Ishikawa (cell line): ENCODE measurements at regions not wholly inside any gene's neighbourhood (a gene's known extent, or its start where the extent isn't known, plus 50 kb on each side); places are given as distances from the start of the nearest gene placed in this dataset.

Experiments
- CEBPB ChIP-seq: IDR thresholded peaks from 2 replicates; pipeline ENCODE4 v1.6.1; 2012
- CREB1 ChIP-seq: IDR thresholded peaks from 2 replicates; pipeline ENCODE4 v1.6.1; 2012; ENCODE audit warnings: low read depth
- EGR1 ChIP-seq: IDR thresholded peaks from 2 replicates; pipeline ENCODE4 v1.6.1; 2012
- EP300 ChIP-seq: IDR thresholded peaks from 2 replicates; pipeline ENCODE4 v1.6.1; 2012; ENCODE audit warnings: borderline replicate concordance
- FOXM1 ChIP-seq: IDR thresholded peaks from 2 replicates; pipeline ENCODE4 v1.6.1; 2012; ENCODE audit warnings: low read depth, borderline replicate concordance
- MAX ChIP-seq: IDR thresholded peaks from 2 replicates; pipeline ENCODE4 v1.6.1; 2012
- NFIC ChIP-seq: IDR thresholded peaks from 2 replicates; pipeline ENCODE4 v1.6.1; 2012
- RAD21 ChIP-seq: IDR thresholded peaks from 2 replicates; pipeline ENCODE4 v1.6.1; 2012; ENCODE audit warnings: low read depth
- REST ChIP-seq: IDR thresholded peaks from 2 replicates; pipeline ENCODE4 v1.6.1; 2012; ENCODE audit warnings: low read depth, mild to moderate bottlenecking
- TAF1 ChIP-seq: IDR thresholded peaks from 2 replicates; pipeline ENCODE4 v1.6.1; 2012; ENCODE audit warnings: low read depth, mild to moderate bottlenecking
- TCF12 ChIP-seq: IDR thresholded peaks from 2 replicates; pipeline ENCODE4 v1.6.1; 2012; ENCODE audit warnings: low read depth
- TEAD4 ChIP-seq: IDR thresholded peaks from 2 replicates; pipeline ENCODE4 v1.6.1; 2012
- USF1 ChIP-seq: IDR thresholded peaks from 2 replicates; pipeline ENCODE4 v1.6.1; 2012
- YY1 ChIP-seq: IDR thresholded peaks from 2 replicates; pipeline ENCODE4 v1.6.1; 2012; ENCODE audit warnings: low read depth
- ZBTB7A ChIP-seq: IDR thresholded peaks from 2 replicates; pipeline ENCODE4 v1.6.1; 2012; ENCODE audit warnings: low read depth

GRCh38 chr6:133621751-133622150 lies 267.2 kb upstream of the TCF21 start:
- TF ChIP-seq EP300 (no peak), USF1 (no peak), NFIC (no peak), REST (no peak), TAF1 (no peak), ZBTB7A (no peak), FOXM1 (no peak), CEBPB (no peak), EGR1 (no peak), CREB1 (no peak), MAX (no peak), YY1 (no peak), TCF12 (no peak), TEAD4 (no peak), RAD21 (no peak)

GRCh38 chr6:133623065-133623464 lies 265.8 kb upstream of the TCF21 start:
- TF ChIP-seq YY1: no peak
- TF ChIP-seq REST: no peak
- no peak for TF ChIP-seq TEAD4
- TF ChIP-seq USF1: no peak
- TF ChIP-seq TAF1: no peak
- TF ChIP-seq RAD21: no peak
- no peak for TF ChIP-seq ZBTB7A
- no peak for TF ChIP-seq TCF12
- no peak for TF ChIP-seq MAX
- no peak for TF ChIP-seq NFIC
- no peak for TF ChIP-seq CEBPB
- TF ChIP-seq EGR1: no peak

GRCh38 chr6:133623621-133624020 lies 265.3 kb upstream of the TCF21 start:
- TF ChIP-seq CEBPB (no peak), TEAD4 (no peak), YY1 (no peak), TAF1 (no peak), EP300 (no peak), MAX (no peak), USF1 (no peak), EGR1 (no peak), TCF12 (no peak), NFIC (no peak), CREB1 (no peak), RAD21 (no peak), REST (no peak), FOXM1 (no peak)

GRCh38 chr6:133626096-133626666 lies 262.7 kb upstream of the TCF21 start:
- TF ChIP-seq EP300 (no peak), REST (no peak), TAF1 (no peak), TEAD4 (no peak), EGR1 (no peak), YY1 (no peak), TCF12 (no peak), CREB1 (no peak), CEBPB (no peak), NFIC (no peak), USF1 (no peak), RAD21 (no peak), ZBTB7A (no peak), MAX (no peak), FOXM1 (no peak)
